GM19025 (cell line): ENCODE measurements at regions not wholly inside any gene's neighbourhood (a gene's known extent, or its start where the extent isn't known, plus 50 kb on each side); places are given as distances from the start of the nearest gene placed in this dataset.
"Not testable (repeated sequence)": the region's sequence is repeated elsewhere in the genome, so short reads cannot be mapped to it uniquely, and the experiment has no call there.

Experiments
- ATAC-seq: cut with Tn5 transposase; IDR thresholded peaks from one replicate; pipeline ENCODE4 v1.9.1; 2021; ENCODE audit warnings: mild to moderate bottlenecking, low read depth, moderate library complexity; ENCODE audit not compliant: unreplicated experiment

- not testable (repeated sequence) for ATAC-seq
These were observed 57.4 kb upstream of the NUTM2D start for GRCh38 chr10:87300163-87300562.

GRCh38 chr10:87301466-87302115, 56.0 kb upstream of the NUTM2D start:
- ATAC-seq, result peak; percentile 95

- ATAC-seq, result not testable (repeated sequence)
These were observed 55.4 kb upstream of the NUTM2D start for GRCh38 chr10:87302132-87302531.

GRCh38 chr10:87303707-87304106, 53.8 kb upstream of the NUTM2D start:
- not testable (repeated sequence) for ATAC-seq

- ATAC-seq, result not testable (repeated sequence)
These were observed 50.9 kb upstream of the NUTM2D start for GRCh38 chr10:87306681-87307080.
